SK-N-SH treated with all-trans-retinoic acid at 6 μM for 48 hours (cell line): ENCODE measurements at regions not wholly inside any gene's neighbourhood (a gene's known extent, or its start where the extent isn't known, plus 50 kb on each side); places are given as distances from the start of the nearest gene placed in this dataset.

Experiments
- ISL1 ChIP-seq: fragments of 250-450 bp; sonication (Bioruptor Pico); IDR thresholded peaks from 2 replicates; pipeline ENCODE4 v2.1.2; 2022; ENCODE audit warnings: mild to moderate bottlenecking, moderate library complexity
- TCF4 ChIP-seq: fragments of 250-450 bp; sonication (Bioruptor Pico); IDR thresholded peaks from 2 replicates; pipeline ENCODE4 v1.8.0; 2021; ENCODE audit warnings: mild to moderate bottlenecking, moderate library complexity, borderline replicate concordance
- ZC3H10 ChIP-seq: fragments of 250-450 bp; sonication (Bioruptor Pico); IDR thresholded peaks from 2 replicates; pipeline ENCODE4 v1.5.1; 2021; ENCODE audit warnings: mild to moderate bottlenecking, moderate library complexity
- ZFP30 ChIP-seq: fragments of 450-650 bp; formaldehyde crosslinking; IDR thresholded peaks from 2 replicates; pipeline ENCODE4 v1.5.0; 2022; ENCODE audit warnings: mild to moderate bottlenecking, moderate library complexity
- ZNF8 ChIP-seq: fragments of 450-650 bp; formaldehyde crosslinking; IDR thresholded peaks from 2 replicates; pipeline ENCODE4 v1.5.0; 2020; ENCODE audit warnings: mild to moderate bottlenecking, moderate library complexity
- TF ChIP-seq, protein P1 (sequence below): fragments of 250-450 bp; sonication (Bioruptor Pico); IDR thresholded peaks from 2 replicates; pipeline ENCODE4 v1.8.0; 2020; ENCODE audit warnings: mild to moderate bottlenecking, moderate library complexity, borderline replicate concordance
- TF ChIP-seq, protein P2 (sequence below): fragments of 250-450 bp; sonication (Bioruptor Pico); IDR thresholded peaks from 2 replicates; pipeline ENCODE4 v1.5.1; 2020; ENCODE audit warnings: low read depth, mild to moderate bottlenecking, moderate library complexity

DNA sequence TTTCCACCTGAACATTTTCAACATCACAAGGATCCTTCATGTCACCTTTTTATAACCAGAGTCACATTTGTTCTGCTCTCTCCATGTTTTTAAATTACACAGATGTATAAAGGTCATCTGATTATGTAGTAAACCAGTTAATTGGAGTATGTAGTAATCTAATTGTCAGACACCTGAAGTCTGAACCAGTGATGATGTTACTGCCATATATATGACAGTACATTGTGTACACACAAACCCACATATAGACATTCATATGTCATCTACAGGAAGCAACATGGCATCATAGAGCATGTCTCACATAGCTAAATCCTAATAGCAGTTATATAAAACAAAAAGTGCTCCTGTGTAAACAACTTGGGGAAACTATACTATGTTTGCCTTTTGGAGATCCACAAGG, 95.9 kb upstream of the PRR23C start:
- TF ChIP-seq TCF4 (CRISPR knock-in tag) (no peak), ZFP30 (CRISPR knock-in tag) (no peak), ZNF8 (CRISPR knock-in tag) (no peak), ISL1 (CRISPR knock-in tag) (no peak), ZC3H10 (CRISPR knock-in tag) (no peak)
- TF ChIP-seq, protein P1, sequence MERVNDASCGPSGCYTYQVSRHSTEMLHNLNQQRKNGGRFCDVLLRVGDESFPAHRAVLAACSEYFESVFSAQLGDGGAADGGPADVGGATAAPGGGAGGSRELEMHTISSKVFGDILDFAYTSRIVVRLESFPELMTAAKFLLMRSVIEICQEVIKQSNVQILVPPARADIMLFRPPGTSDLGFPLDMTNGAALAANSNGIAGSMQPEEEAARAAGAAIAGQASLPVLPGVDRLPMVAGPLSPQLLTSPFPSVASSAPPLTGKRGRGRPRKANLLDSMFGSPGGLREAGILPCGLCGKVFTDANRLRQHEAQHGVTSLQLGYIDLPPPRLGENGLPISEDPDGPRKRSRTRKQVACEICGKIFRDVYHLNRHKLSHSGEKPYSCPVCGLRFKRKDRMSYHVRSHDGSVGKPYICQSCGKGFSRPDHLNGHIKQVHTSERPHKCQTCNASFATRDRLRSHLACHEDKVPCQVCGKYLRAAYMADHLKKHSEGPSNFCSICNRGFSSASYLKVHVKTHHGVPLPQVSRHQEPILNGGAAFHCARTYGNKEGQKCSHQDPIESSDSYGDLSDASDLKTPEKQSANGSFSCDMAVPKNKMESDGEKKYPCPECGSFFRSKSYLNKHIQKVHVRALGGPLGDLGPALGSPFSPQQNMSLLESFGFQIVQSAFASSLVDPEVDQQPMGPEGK (CRISPR knock-in tag) = no peak
- TF ChIP-seq, protein P2, sequence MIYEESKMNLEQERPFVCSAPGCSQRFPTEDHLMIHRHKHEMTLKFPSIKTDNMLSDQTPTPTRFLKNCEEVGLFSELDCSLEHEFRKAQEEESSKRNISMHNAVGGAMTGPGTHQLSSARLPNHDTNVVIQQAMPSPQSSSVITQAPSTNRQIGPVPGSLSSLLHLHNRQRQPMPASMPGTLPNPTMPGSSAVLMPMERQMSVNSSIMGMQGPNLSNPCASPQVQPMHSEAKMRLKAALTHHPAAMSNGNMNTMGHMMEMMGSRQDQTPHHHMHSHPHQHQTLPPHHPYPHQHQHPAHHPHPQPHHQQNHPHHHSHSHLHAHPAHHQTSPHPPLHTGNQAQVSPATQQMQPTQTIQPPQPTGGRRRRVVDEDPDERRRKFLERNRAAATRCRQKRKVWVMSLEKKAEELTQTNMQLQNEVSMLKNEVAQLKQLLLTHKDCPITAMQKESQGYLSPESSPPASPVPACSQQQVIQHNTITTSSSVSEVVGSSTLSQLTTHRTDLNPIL (CRISPR knock-in tag) = no peak
